Hematopoietic multipotent progenitor cell (in vitro differentiated cells): ENCODE measurements at regions not wholly inside any gene's neighbourhood (a gene's known extent, or its start where the extent isn't known, plus 50 kb on each side); places are given as distances from the start of the nearest gene placed in this dataset.
"Not testable (repeated sequence)": the region's sequence is repeated elsewhere in the genome, so short reads cannot be mapped to it uniquely, and the experiment has no call there.

ENCODE experiments used
- DNase-seq, 3 donors: peaks; one replicate each; pipeline ENCODE4 v3.0.0-alpha.2; 2011 to 2015; ENCODE audit warnings: low read depth in 2 of 3, low spot score in 2 of 3

GRCh38 chr12:31215518-31216232 lies 110.3 kb downstream of the SINHCAF start:
- no peak for DNase-seq

- DNase-seq, result no peak
Observed at GRCh38 chr12:31216479-31216878, 109.5 kb downstream of the SINHCAF start.

GRCh38 chr12:31217356-31218130 lies 108.4 kb downstream of the SINHCAF start:
- no peak for DNase-seq

- DNase-seq, result no peak
Observed at GRCh38 chr12:31218203-31219025, 107.5 kb downstream of the SINHCAF start.

GRCh38 chr12:31219521-31219920 lies 106.4 kb downstream of the SINHCAF start:
- DNase-seq, result no peak

- DNase-seq, result no peak
Observed at GRCh38 chr12:31220061-31220460, 105.9 kb downstream of the SINHCAF start.

- DNase-seq, result no peak
Observed at GRCh38 chr12:31220633-31221550, 105.1 kb downstream of the SINHCAF start.

- no peak for DNase-seq
Observed at GRCh38 chr12:31221551-31221945, 104.4 kb downstream of the SINHCAF start.

- DNase-seq, result no peak
Observed at GRCh38 chr12:31222620-31223222, 103.2 kb downstream of the SINHCAF start.

GRCh38 chr12:31223640-31224039 lies 102.3 kb downstream of the SINHCAF start:
- not testable (repeated sequence) for DNase-seq

GRCh38 chr12:31224768-31225448 lies 101.0 kb downstream of the SINHCAF start:
- no peak for DNase-seq

GRCh38 chr12:31225656-31226535 lies 100.1 kb downstream of the SINHCAF start:
- no peak for DNase-seq

- DNase-seq, result no peak
Observed at GRCh38 chr12:31226639-31227038, 99.3 kb downstream of the SINHCAF start.

GRCh38 chr12:31227401-31227981 lies 98.5 kb downstream of the SINHCAF start:
- DNase-seq, result no peak

GRCh38 chr12:31228811-31229792 lies 96.8 kb downstream of the SINHCAF start:
- DNase-seq, result no peak

GRCh38 chr12:31230004-31230403 lies 95.9 kb downstream of the SINHCAF start:
- no peak for DNase-seq
